ENCODE measurements at regions not wholly inside any gene's neighbourhood (a gene's known extent, or its start where the extent isn't known, plus 50 kb on each side); places are given as distances from the start of the nearest gene placed in this dataset.

GRCh38 chr9:73280113-73280512 is 128.4 kb downstream of the ANXA1 start:
- Histone ChIP-seq H3K27ac (ENCODE audit: low read length in 2 of 2) (no peak overlapping the region), H2AFZ (ENCODE audit: insufficient read depth, low read depth, low read length, poor library complexity, severe bottlenecking) (no peak overlapping the region), H4K20me1 (ENCODE audit: control insufficient read depth, insufficient read depth, low read length, poor library complexity, severe bottlenecking) (no peaks in the 10 kb centered on the region), H3K27me3 (replicated peaks in 1 of 4; ENCODE audit: control extremely low read depth in 1 of 4, control insufficient read depth in 3 of 4, insufficient read depth in 4 of 4, low read length in 3 of 4) (no peaks in the 10 kb centered on the region), H3K4me3 (ENCODE audit: control extremely low read depth in 1 of 5, extremely low read depth in 1 of 5, insufficient read depth in 1 of 5, low read depth in 2 of 5, low read length in 4 of 5) (no peak overlapping the region), H3K4me2 (replicated peaks; ENCODE audit: low read depth, low read length, poor library complexity, severe bottlenecking) (no peak overlapping the region), H3K36me3 (replicated peaks in 1 of 2; ENCODE audit: control extremely low read depth in 1 of 2, control insufficient read depth in 1 of 2, extremely low read depth in 1 of 2, insufficient read depth in 2 of 2, low read length in 1 of 2) (no peaks in the 10 kb centered on the region), H3K79me2 (ENCODE audit: control insufficient read depth, insufficient read depth, low read length) (no peaks in the 10 kb centered on the region), H3K4me1 (ENCODE audit: control insufficient read depth in 2 of 2, insufficient read depth in 2 of 2, low read length in 2 of 2) (no peaks in the 10 kb centered on the region), H3K9ac (ENCODE audit: low read length) (no peak overlapping the region), H3K9me3 (ENCODE audit: control extremely low read depth in 1 of 3, control insufficient read depth in 2 of 3, insufficient read depth in 1 of 3, low read length in 2 of 3) (no peaks in the 10 kb centered on the region)
- Mint-ChIP-seq H3K27ac (no peak overlapping the region), H3K4me3 (no peak overlapping the region), H3K9me3 (ENCODE audit: insufficient read depth) (no peaks in the 10 kb centered on the region), H3K27me3 (no peaks in the 10 kb centered on the region), H3K4me1 (no peaks in the 10 kb centered on the region)
- no CpG with 5 or more reads among the region's 3 CpGs for WGBS (ENCODE audit: insufficient coverage)
- ChIA-PET POLR2A (no interaction called here), CTCF (no interaction called here)
- no peak for DNase-seq
- TF ChIP-seq CTCF (IDR thresholded peaks at IDR 0.05) (no peak), EZH2 (IDR thresholded peaks at IDR 0.05; ENCODE audit: borderline replicate concordance, insufficient read depth, low read depth, low read length, poor library complexity, severe bottlenecking) (no peak)
- no peak for ATAC-seq (ENCODE audit: low read depth)
- intact Hi-C loops (cut with micrococcal nuclease): no loop called here

GRCh38 chr9:73284377-73284776 is 132.7 kb downstream of the ANXA1 start:
- no peak for ATAC-seq (ENCODE audit: low read depth)
- H3K27me3 Mint-ChIP-seq: no peaks in the 10 kb centered on the region
- Histone ChIP-seq H3K79me2 (ENCODE audit: control insufficient read depth, insufficient read depth, low read length) (no peaks in the 10 kb centered on the region), H3K4me3 (ENCODE audit: control extremely low read depth in 1 of 5, extremely low read depth in 1 of 5, insufficient read depth in 1 of 5, low read depth in 2 of 5, low read length in 4 of 5) (no peak overlapping the region), H3K4me1 (ENCODE audit: control insufficient read depth in 2 of 2, insufficient read depth in 2 of 2, low read length in 2 of 2) (no peaks in the 10 kb centered on the region), H3K9me3 (ENCODE audit: control extremely low read depth in 1 of 3, control insufficient read depth in 2 of 3, insufficient read depth in 1 of 3, low read length in 2 of 3) (peaks cover 0 to 3% (median 0%) of the 10 kb centered on the region in 3 donors), H3K9ac (ENCODE audit: low read length) (no peak overlapping the region), H3K36me3 (replicated peaks in 1 of 2; ENCODE audit: control extremely low read depth in 1 of 2, control insufficient read depth in 1 of 2, extremely low read depth in 1 of 2, insufficient read depth in 2 of 2, low read length in 1 of 2) (no peaks in the 10 kb centered on the region), H3K27ac (ENCODE audit: low read length in 2 of 2) (no peak overlapping the region), H3K27me3 (replicated peaks in 1 of 4; ENCODE audit: control extremely low read depth in 1 of 4, control insufficient read depth in 3 of 4, insufficient read depth in 4 of 4, low read length in 3 of 4) (no peaks in the 10 kb centered on the region), H3K4me2 (replicated peaks; ENCODE audit: low read depth, low read length, poor library complexity, severe bottlenecking) (no peak overlapping the region), H2AFZ (ENCODE audit: insufficient read depth, low read depth, low read length, poor library complexity, severe bottlenecking) (no peak overlapping the region), H4K20me1 (ENCODE audit: control insufficient read depth, insufficient read depth, low read length, poor library complexity, severe bottlenecking) (no peaks in the 10 kb centered on the region)
- intact Hi-C loops (cut with micrococcal nuclease): no loop called here
- no peak overlapping the region for H3K4me3 Mint-ChIP-seq
- H3K27ac Mint-ChIP-seq: no peak overlapping the region
- H3K9me3 Mint-ChIP-seq (ENCODE audit: insufficient read depth): no peaks in the 10 kb centered on the region
- no peaks in the 10 kb centered on the region for H3K4me1 Mint-ChIP-seq
- over 99% methylated on average over 8 of the region's 9 CpGs for WGBS (ENCODE audit: insufficient coverage)
- POLR2A ChIA-PET: no interaction called here
- TF ChIP-seq CTCF (IDR thresholded peaks at IDR 0.05) (no peak), EZH2 (IDR thresholded peaks at IDR 0.05; ENCODE audit: borderline replicate concordance, insufficient read depth, low read depth, low read length, poor library complexity, severe bottlenecking) (no peak)
- CTCF ChIA-PET: no interaction called here
- no peak for DNase-seq
